ENCODE measurements at regions not wholly inside any gene's neighbourhood (a gene's known extent, or its start where the extent isn't known, plus 50 kb on each side); places are given as distances from the start of the nearest gene placed in this dataset.

DNA sequence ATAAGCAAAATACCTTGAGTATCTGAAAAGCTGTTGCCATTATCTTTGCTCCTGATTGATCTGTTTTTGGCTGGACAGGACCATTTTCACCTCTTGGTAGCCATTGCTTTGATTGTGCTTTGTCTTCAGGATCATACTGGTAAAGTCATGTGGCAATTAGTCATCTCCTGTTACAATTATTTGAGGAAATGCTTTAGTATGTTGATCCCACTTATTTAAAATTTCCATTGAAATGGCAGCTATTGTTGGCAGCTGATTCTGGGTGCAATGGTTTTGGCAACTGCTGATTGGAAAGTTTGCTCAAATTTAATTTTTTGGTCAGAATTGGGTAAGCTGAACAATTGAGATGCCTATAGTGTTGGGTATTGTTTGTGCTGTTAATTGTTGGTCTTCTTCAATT, 238.3 kb upstream of the TLL1 start:
- no peak for TF ChIP-seq EGR1 (IDR thresholded peaks at IDR 0.05; ENCODE audit: low read depth)
- H3K4me1 ChIP-seq (ENCODE audit: control insufficient read depth in 1 of 2, insufficient read depth in 2 of 2, low read length in 2 of 2), result no peaks in the 10 kb centered on the region
- DNase-seq (ENCODE audit: low read depth, low spot score) (no peak), ATAC-seq (no peak)
- no peaks in the 10 kb centered on the region for H3K36me3 ChIP-seq (ENCODE audit: control insufficient read depth in 1 of 2, insufficient read depth in 2 of 2, low read length in 2 of 2)
- no peaks in the 10 kb centered on the region; the same call in 1 of the 2 replicates for H3K9me2 ChIP-seq (ENCODE audit: insufficient read depth)
- no peaks in the 10 kb centered on the region for H4K20me1 ChIP-seq (ENCODE audit: insufficient read depth)
- no peak overlapping the region for H3K27ac ChIP-seq (ENCODE audit: low read depth, low read length)
- no peak overlapping the region for H3K9ac ChIP-seq (ENCODE audit: low read length)
- no peaks in the 10 kb centered on the region for H3K27me3 ChIP-seq (ENCODE audit: insufficient read depth, low read length)
- intact Hi-C loops (cut with micrococcal nuclease), result no loop called here
- no peak overlapping the region for H3K4me3 ChIP-seq (replicated peaks in 1 of 2; ENCODE audit: low read depth in 1 of 2, low read length in 2 of 2)
- no peaks in the 10 kb centered on the region; the same call in 1 of the 2 replicates for H3K79me2 ChIP-seq (ENCODE audit: insufficient read depth, low read length)
- ChIA-PET CTCF (no interaction called here), POLR2A (no interaction called here), RAD21 (ENCODE audit: low non-redundant PET in 1 of 2, low total read pairs in 2 of 2, uncharacterized antibody in 2 of 2, unreplicated experiment in 2 of 2) (no interaction called here)
- H2AFZ ChIP-seq (ENCODE audit: low read depth, low read length, poor library complexity, severe bottlenecking), result no peak overlapping the region
- no peaks in the 10 kb centered on the region for H3K9me3 ChIP-seq (ENCODE audit: control insufficient read depth in 1 of 2, insufficient read depth in 1 of 2, low read depth in 1 of 2, low read length in 2 of 2)
- BruUV-seq (replicated peaks), result no TSS peak
- no peak overlapping the region for H3K4me2 ChIP-seq (ENCODE audit: low read length)

DNA sequence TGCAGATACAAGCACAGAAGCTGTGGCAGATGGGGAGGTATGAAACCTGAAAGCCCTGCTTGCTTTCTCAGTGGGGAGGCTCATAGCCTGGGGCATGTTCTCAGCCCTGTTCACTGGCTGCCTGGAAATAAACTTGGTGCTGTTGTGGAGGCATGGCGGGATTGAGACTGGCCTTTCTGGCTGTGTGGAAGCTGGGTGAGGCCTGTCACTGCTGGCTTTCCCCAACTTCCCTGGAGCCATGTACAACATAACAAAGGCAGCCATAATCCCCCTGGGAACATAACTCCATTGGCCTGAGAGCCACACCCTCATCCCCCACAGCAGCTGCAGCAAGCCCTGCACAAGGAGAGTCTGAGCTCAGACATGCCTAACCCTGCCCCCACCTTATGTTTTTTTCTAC, 237.7 kb upstream of the TLL1 start:
- Histone ChIP-seq H3K4me3 (replicated peaks in 1 of 2; ENCODE audit: low read depth in 1 of 2, low read length in 2 of 2) (no peak overlapping the region), H3K79me2 (ENCODE audit: insufficient read depth, low read length) (no peaks in the 10 kb centered on the region), H3K27ac (ENCODE audit: low read depth, low read length) (no peak overlapping the region), H2AFZ (ENCODE audit: low read depth, low read length, poor library complexity, severe bottlenecking) (no peak overlapping the region), H3K36me3 (ENCODE audit: control insufficient read depth in 1 of 2, insufficient read depth in 2 of 2, low read length in 2 of 2) (no peaks in the 10 kb centered on the region), H3K9ac (ENCODE audit: low read length) (no peak overlapping the region), H3K4me1 (ENCODE audit: control insufficient read depth in 1 of 2, insufficient read depth in 2 of 2, low read length in 2 of 2) (no peaks in the 10 kb centered on the region), H4K20me1 (ENCODE audit: insufficient read depth) (no peaks in the 10 kb centered on the region), H3K9me3 (ENCODE audit: control insufficient read depth in 1 of 2, insufficient read depth in 1 of 2, low read depth in 1 of 2, low read length in 2 of 2) (no peaks in the 10 kb centered on the region), H3K9me2 (ENCODE audit: insufficient read depth) (no peaks in the 10 kb centered on the region; the same call in 1 of the 2 replicates), H3K4me2 (ENCODE audit: low read length) (no peak overlapping the region), H3K27me3 (ENCODE audit: insufficient read depth, low read length) (no peaks in the 10 kb centered on the region)
- no peak for DNase-seq (ENCODE audit: low read depth, low spot score)
- POLR2A ChIA-PET, result no interaction called here
- intact Hi-C loops (cut with micrococcal nuclease), result no loop called here
- BruUV-seq (replicated peaks), result no TSS peak
- no peak for ATAC-seq
- CTCF ChIA-PET, result no interaction called here
- TF ChIP-seq SIN3A (IDR thresholded peaks at IDR 0.05; ENCODE audit: low read depth), result no peak
- RAD21 ChIA-PET (ENCODE audit: low non-redundant PET in 1 of 2, low total read pairs in 2 of 2, uncharacterized antibody in 2 of 2, unreplicated experiment in 2 of 2), result no interaction called here

DNA sequence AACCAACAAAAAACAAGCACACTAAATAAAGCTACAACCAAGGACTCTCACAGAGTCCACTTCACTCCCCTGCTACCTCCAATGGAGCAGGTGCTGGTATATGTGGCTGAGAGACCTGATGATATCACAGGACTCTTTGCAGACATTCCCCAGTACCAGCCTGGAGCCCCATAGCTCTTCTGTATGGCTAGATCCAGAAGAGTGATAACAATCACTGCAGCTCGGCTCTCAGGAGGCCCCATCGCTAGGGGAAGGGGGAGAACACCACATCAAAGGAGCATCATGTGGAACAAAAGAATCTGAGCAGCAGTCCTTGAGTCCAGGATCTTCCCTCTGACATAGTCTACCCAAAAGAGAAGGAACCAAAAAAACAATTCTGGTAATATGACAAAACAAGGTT, 237.1 kb upstream of the TLL1 start:
- H4K20me1 ChIP-seq (ENCODE audit: insufficient read depth), result no peaks in the 10 kb centered on the region
- BruUV-seq (replicated peaks), result no TSS peak
- ATAC-seq (no peak), DNase-seq (ENCODE audit: low read depth, low spot score) (no peak)
- H3K27ac ChIP-seq (ENCODE audit: low read depth, low read length), result no peak overlapping the region
- no peak overlapping the region for H3K9ac ChIP-seq (ENCODE audit: low read length)
- H3K4me1 ChIP-seq (ENCODE audit: control insufficient read depth in 1 of 2, insufficient read depth in 2 of 2, low read length in 2 of 2), result no peaks in the 10 kb centered on the region
- intact Hi-C loops (cut with micrococcal nuclease), result no loop called here
- H3K4me2 ChIP-seq (ENCODE audit: low read length), result no peak overlapping the region
- no peak overlapping the region for H2AFZ ChIP-seq (ENCODE audit: low read depth, low read length, poor library complexity, severe bottlenecking)
- H3K9me3 ChIP-seq (ENCODE audit: control insufficient read depth in 1 of 2, insufficient read depth in 1 of 2, low read depth in 1 of 2, low read length in 2 of 2), result no peaks in the 10 kb centered on the region
- ChIA-PET RAD21 (ENCODE audit: low non-redundant PET in 1 of 2, low total read pairs in 2 of 2, uncharacterized antibody in 2 of 2, unreplicated experiment in 2 of 2) (no interaction called here), POLR2A (no interaction called here), CTCF (no interaction called here)
- no peaks in the 10 kb centered on the region for H3K36me3 ChIP-seq (ENCODE audit: control insufficient read depth in 1 of 2, insufficient read depth in 2 of 2, low read length in 2 of 2)
- no peaks in the 10 kb centered on the region for H3K79me2 ChIP-seq (ENCODE audit: insufficient read depth, low read length)
- H3K4me3 ChIP-seq (replicated peaks in 1 of 2; ENCODE audit: low read depth in 1 of 2, low read length in 2 of 2), result no peak overlapping the region
- no peaks in the 10 kb centered on the region for H3K27me3 ChIP-seq (ENCODE audit: insufficient read depth, low read length)
- no peaks in the 10 kb centered on the region; the same call in 1 of the 2 replicates for H3K9me2 ChIP-seq (ENCODE audit: insufficient read depth)
- TF ChIP-seq EZH2 (IDR thresholded peaks at IDR 0.05) (no peak), EGR1 (IDR thresholded peaks at IDR 0.05; ENCODE audit: low read depth) (no peak), JUND (IDR thresholded peaks at IDR 0.05) (no peak), RAD21 (IDR thresholded peaks at IDR 0.05; ENCODE audit: low read depth) (no peak), POLR2AphosphoS5 (IDR thresholded peaks at IDR 0.05; ENCODE audit: low read depth, low read length) (no peak), ZNF274 (IDR thresholded peaks at IDR 0.05; ENCODE audit: low read depth, low read length) (no peak), REST (IDR thresholded peaks at IDR 0.05; ENCODE audit: low read depth) (no peak)
- TF ChIP-seq, protein P1, sequence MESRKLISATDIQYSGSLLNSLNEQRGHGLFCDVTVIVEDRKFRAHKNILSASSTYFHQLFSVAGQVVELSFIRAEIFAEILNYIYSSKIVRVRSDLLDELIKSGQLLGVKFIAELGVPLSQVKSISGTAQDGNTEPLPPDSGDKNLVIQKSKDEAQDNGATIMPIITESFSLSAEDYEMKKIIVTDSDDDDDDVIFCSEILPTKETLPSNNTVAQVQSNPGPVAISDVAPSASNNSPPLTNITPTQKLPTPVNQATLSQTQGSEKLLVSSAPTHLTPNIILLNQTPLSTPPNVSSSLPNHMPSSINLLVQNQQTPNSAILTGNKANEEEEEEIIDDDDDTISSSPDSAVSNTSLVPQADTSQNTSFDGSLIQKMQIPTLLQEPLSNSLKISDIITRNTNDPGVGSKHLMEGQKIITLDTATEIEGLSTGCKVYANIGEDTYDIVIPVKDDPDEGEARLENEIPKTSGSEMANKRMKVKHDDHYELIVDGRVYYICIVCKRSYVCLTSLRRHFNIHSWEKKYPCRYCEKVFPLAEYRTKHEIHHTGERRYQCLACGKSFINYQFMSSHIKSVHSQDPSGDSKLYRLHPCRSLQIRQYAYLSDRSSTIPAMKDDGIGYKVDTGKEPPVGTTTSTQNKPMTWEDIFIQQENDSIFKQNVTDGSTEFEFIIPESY (IDR thresholded peaks at IDR 0.05; ENCODE audit: extremely low read depth, insufficient replicate concordance, low read length), result no peak
